Naive thymus-derived CD4-positive, alpha-beta T cell (primary cell): ENCODE measurements at regions not wholly inside any gene's neighbourhood (a gene's known extent, or its start where the extent isn't known, plus 50 kb on each side); places are given as distances from the start of the nearest gene placed in this dataset.
"Not testable (repeated sequence)": the region's sequence is repeated elsewhere in the genome, so short reads cannot be mapped to it uniquely, and the experiment has no call there.

Source experiments
- ATAC-seq: fragments of 150-1000 bp; cut with Tn5 transposase; 2 replicates; pipeline ENCODE4 v1.10.0; 2021; ENCODE audit warnings: mild to moderate bottlenecking, moderate library complexity
- CTCF ChIA-PET: fragments of 350-600 bp; sonication (Branson Sonifier 250); formaldehyde crosslinking; loops from one replicate; lab custom pipeline; 2021; ENCODE audit warnings: antibody characterized with exemption; lab: Charles Lee
- POLR2A ChIA-PET: fragments of 350-600 bp; sonication (Branson Sonifier 250); formaldehyde crosslinking; loops from one replicate; lab custom pipeline; 2021; ENCODE audit warnings: antibody characterized with exemption, inconsistent platforms; lab: Charles Lee
- DNase-seq, 9 donors: peaks; one replicate each; pipeline versions ENCODE4 v3.0.0 to v3.0.0-alpha.2; 2020 to 2022; ENCODE audit warnings: mixed read lengths in 1 of 9
- H3K27ac ChIP-seq: one replicate; pipeline ENCODE4 v1.7.0; 2013; ENCODE audit warnings: mild to moderate bottlenecking, low read depth, low read length, moderate library complexity
- H3K27me3 ChIP-seq, 2 donors: one replicate each; pipeline ENCODE4 v1.7.0; 2013; ENCODE audit warnings: low read length in 2 of 2, mild to moderate bottlenecking in 2 of 2, moderate library complexity in 2 of 2; ENCODE audit not compliant: control insufficient read depth in 2 of 2, insufficient read depth in 2 of 2
- H3K36me3 ChIP-seq, 3 experiments: 1 replicate in 2 of 3; 2 replicates in 1 of 3; pipeline ENCODE4 v1.7.0; 2013; ENCODE audit warnings: low read length in 3 of 3, mild to moderate bottlenecking in 3 of 3, moderate library complexity in 1 of 3; ENCODE audit not compliant: insufficient read depth in 3 of 3, control insufficient read depth in 2 of 3
- H3K4me1 ChIP-seq, 2 donors: one replicate each; pipeline ENCODE4 v1.7.0; 2013; ENCODE audit warnings: low read length in 2 of 2, mild to moderate bottlenecking in 2 of 2, moderate library complexity in 1 of 2; ENCODE audit not compliant: control insufficient read depth in 2 of 2, insufficient read depth in 2 of 2
- H3K4me3 ChIP-seq: 2 replicates; pipeline ENCODE4 v1.7.0; 2013; ENCODE audit warnings: mild to moderate bottlenecking, low read length
- H3K9me3 ChIP-seq, 3 experiments: 1 replicate in 2 of 3; 2 replicates in 1 of 3; pipeline ENCODE4 v1.7.0; 2013; ENCODE audit warnings: low read length in 3 of 3; ENCODE audit not compliant: control insufficient read depth in 2 of 3
- H3K27ac Mint-ChIP-seq, 9 donors: one replicate each; pipeline ENCODE4 v1.8.0; 2020 to 2022; ENCODE audit warnings: mixed read lengths in 9 of 9, mild to moderate bottlenecking in 8 of 9, moderate library complexity in 5 of 9, inconsistent platforms in 2 of 9
- H3K27me3 Mint-ChIP-seq, 5 donors: one replicate each; pipeline ENCODE4 v1.8.0; 2021 to 2022; ENCODE audit warnings: mixed read lengths in 5 of 5, mild to moderate bottlenecking in 1 of 5
- H3K36me3 Mint-ChIP-seq, 5 donors: one replicate each; pipeline ENCODE4 v1.8.0; 2020 to 2022; ENCODE audit warnings: mixed read lengths in 5 of 5, mild to moderate bottlenecking in 3 of 5, inconsistent platforms in 1 of 5
- H3K4me1 Mint-ChIP-seq, 7 donors: one replicate each; pipeline ENCODE4 v1.8.0; 2020 to 2022; ENCODE audit warnings: mixed read lengths in 7 of 7, mild to moderate bottlenecking in 3 of 7, inconsistent platforms in 1 of 7
- H3K4me3 Mint-ChIP-seq, 10 donors: one replicate each; pipeline ENCODE4 v1.8.0; 2020 to 2022; ENCODE audit warnings: mild to moderate bottlenecking in 10 of 10, mixed read lengths in 10 of 10, moderate library complexity in 6 of 10, inconsistent platforms in 2 of 10
- H3K9me3 Mint-ChIP-seq, 11 donors: one replicate each; pipeline ENCODE4 v1.8.0; 2020 to 2022; ENCODE audit warnings: mixed read lengths in 11 of 11, mild to moderate bottlenecking in 4 of 11, inconsistent platforms in 1 of 11, moderate library complexity in 1 of 11
- intact Hi-C, 2 donors: fragments of 100-400 bp; cut with micrococcal nuclease; formaldehyde crosslinking; loops; one replicate each; pipeline ENCODE4 v1.15.1; 2023

- H3K9me3 Mint-ChIP-seq: peaks cover 0 to 8% (median 0%) of the 10 kb centered on the region in 11 donors
- peaks cover 0 to 5% (median 0%) of the 10 kb centered on the region in 5 donors for H3K27me3 Mint-ChIP-seq
- intact Hi-C loops: loop anchor here (1.0 to 5.0 kb wide), 13 partner anchors 23 to 457 kb away; partner anchors contain the start of genes CDK6 (in 1 of the 2), GATAD1 (in 1 of the 2), PEX1 (in 1 of the 2) and RBM48 (in 1 of the 2)
- DNase-seq (peak in 8 of 9 donors; percentile 21 to 80 (median 42)), ATAC-seq (peak; percentile 99)
- H3K27ac Mint-ChIP-seq: peak overlapping the region in 2 of 9 donors; percentile 39 to 83
- Histone ChIP-seq H3K36me3 (no peaks in the 10 kb centered on the region), H3K9me3 (no peaks in the 10 kb centered on the region), H3K4me1 (peaks cover 0 to 7% of the 10 kb centered on the region in 2 donors), H3K4me3 (no peak overlapping the region), H3K27ac (no peak overlapping the region), H3K27me3 (no peaks in the 10 kb centered on the region)
- H3K4me3 Mint-ChIP-seq: peak overlapping the region in 1 of 10 donors; percentile 44
- H3K36me3 Mint-ChIP-seq: peaks cover 0 to 20% (median 0%) of the 10 kb centered on the region in 5 donors
- H3K4me1 Mint-ChIP-seq: peaks cover 0 to 23% (median 12%) of the 10 kb centered on the region in 7 donors
- ChIA-PET CTCF (interaction anchor here (1.2 kb wide), 1 partner anchor 71 kb away, joined by 3 read pairs; no protein-coding TSS in a partner anchor), POLR2A (no interaction called here)
Observed at GRCh38 chr7:92904244-92905131, 68.1 kb upstream of the CDK6 start.

- Mint-ChIP-seq H3K27me3 (peaks cover under 1 to 25% (median 15%) of the 10 kb centered on the region in 5 donors), H3K27ac (no peak overlapping the region), H3K4me1 (peaks cover 0 to 9% (median 3%) of the 10 kb centered on the region in 7 donors), H3K4me3 (no peak overlapping the region), H3K36me3 (peaks cover 0 to 51% (median 10%) of the 10 kb centered on the region in 5 donors), H3K9me3 (peaks cover 9 to 56% (median 28%) of the 10 kb centered on the region in 11 donors)
- intact Hi-C loops: no loop called here
- Histone ChIP-seq H3K36me3 (no peaks in the 10 kb centered on the region), H3K4me1 (no peaks in the 10 kb centered on the region), H3K27ac (no peak overlapping the region), H3K27me3 (no peaks in the 10 kb centered on the region), H3K4me3 (no peak overlapping the region), H3K9me3 (no peaks in the 10 kb centered on the region)
- ChIA-PET CTCF (no interaction called here), POLR2A (no interaction called here)
- DNase-seq: no peak
- no peak for ATAC-seq
Observed at GRCh38 chr7:92898798-92899197, 62.4 kb upstream of the CDK6 start.

- CTCF ChIA-PET, intact Hi-C loops, POLR2A ChIA-PET, H3K4me3 Mint-ChIP-seq, DNase-seq, H3K27ac ChIP-seq, H3K4me1 ChIP-seq, H3K27ac Mint-ChIP-seq, H3K4me1 Mint-ChIP-seq, H3K36me3 ChIP-seq, H3K27me3 ChIP-seq, H3K9me3 ChIP-seq, H3K4me3 ChIP-seq, ATAC-seq: not testable (repeated sequence)
- H3K27me3 Mint-ChIP-seq: peaks cover 3 to 25% (median 15%) of the 10 kb centered on the region in 5 donors
- H3K9me3 Mint-ChIP-seq: peaks cover 9 to 59% (median 30%) of the 10 kb centered on the region in 11 donors
- peaks cover 0 to 45% (median 10%) of the 10 kb centered on the region in 5 donors for H3K36me3 Mint-ChIP-seq
Observed at GRCh38 chr7:92894857-92895256, 58.5 kb upstream of the CDK6 start.

GRCh38 chr7:92889081-92889480, 52.7 kb upstream of the CDK6 start:
- Mint-ChIP-seq H3K9me3 (peaks cover 4 to 41% (median 15%) of the 10 kb centered on the region in 11 donors), H3K4me3 (no peak overlapping the region), H3K36me3 (peaks cover 0 to 28% (median 4%) of the 10 kb centered on the region in 5 donors), H3K4me1 (peaks cover 0 to 1% (median 0%) of the 10 kb centered on the region in 7 donors), H3K27ac (no peak overlapping the region), H3K27me3 (peaks cover 0 to 24% (median 7%) of the 10 kb centered on the region in 5 donors)
- no peak for DNase-seq
- intact Hi-C loops: no loop called here
- Histone ChIP-seq H3K27ac (no peak overlapping the region), H3K4me3 (no peak overlapping the region), H3K4me1 (no peaks in the 10 kb centered on the region), H3K27me3 (no peaks in the 10 kb centered on the region), H3K36me3 (no peaks in the 10 kb centered on the region), H3K9me3 (no peaks in the 10 kb centered on the region)
- ChIA-PET POLR2A (no interaction called here), CTCF (no interaction called here)
- no peak for ATAC-seq
